Small intestine (tissue), 7 donors: ENCODE measurements at regions not wholly inside any gene's neighbourhood (a gene's known extent, or its start where the extent isn't known, plus 50 kb on each side); places are given as distances from the start of the nearest gene placed in this dataset.
"Not testable (repeated sequence)": the region's sequence is repeated elsewhere in the genome, so short reads cannot be mapped to it uniquely, and the experiment has no call there.

Source experiments
- DNase-seq, 2 donors: peaks; one replicate each; pipeline versions ENCODE4 v3.0.0 to v3.0.0-alpha.2; 2013
- FAIRE-seq: peaks from 2 replicates; lab custom pipeline; 2012; peaks lifted over from hg19 to GRCh38; lab: Jason Lieb, UNC
- H3K27ac ChIP-seq, 3 donors: one replicate each; pipeline ENCODE4 v1.5.1; 2013; ENCODE audit warnings: low read length in 2 of 3, mild to moderate bottlenecking in 2 of 3, control low read depth in 1 of 3, inconsistent platforms in 1 of 3, low read depth in 1 of 3, moderate library complexity in 1 of 3
- H3K27me3 ChIP-seq, 3 donors: one replicate each; pipeline ENCODE4 v1.6.1; 2013; ENCODE audit warnings: low read length in 3 of 3, inconsistent platforms in 1 of 3; ENCODE audit not compliant: control insufficient read depth in 3 of 3, insufficient read depth in 3 of 3
- H3K36me3 ChIP-seq, 3 donors: one replicate each; pipeline ENCODE4 v1.6.1; 2013; ENCODE audit warnings: low read length in 3 of 3, inconsistent platforms in 1 of 3, low read depth in 1 of 3, mild to moderate bottlenecking in 1 of 3, moderate library complexity in 1 of 3; ENCODE audit not compliant: control insufficient read depth in 3 of 3, insufficient read depth in 2 of 3
- H3K4me1 ChIP-seq, 3 donors: one replicate each; pipeline ENCODE4 v1.6.1; 2013; ENCODE audit warnings: low read length in 2 of 3, inconsistent platforms in 1 of 3, low read depth in 1 of 3, mild to moderate bottlenecking in 1 of 3, moderate library complexity in 1 of 3; ENCODE audit not compliant: control insufficient read depth in 3 of 3, insufficient read depth in 2 of 3
- H3K4me3 ChIP-seq, 3 donors: one replicate each; pipeline ENCODE4 v1.5.1; 2013; ENCODE audit warnings: low read length in 3 of 3, control low read depth in 1 of 3, inconsistent platforms in 1 of 3, low read depth in 1 of 3, mild to moderate bottlenecking in 1 of 3, moderate library complexity in 1 of 3
- H3K9me3 ChIP-seq, 2 donors: one replicate each; pipeline ENCODE4 v1.6.1; 2013; ENCODE audit warnings: low read depth in 1 of 2, low read length in 1 of 2; ENCODE audit not compliant: control insufficient read depth in 2 of 2, insufficient read depth in 1 of 2
- WGBS, 3 donors: extraction: QIAGEN DNeasy Blood & Tissue Kit; methylation state at CpG; one replicate each; pipeline ENCODE4 v1.1.7; 2013; 5-methylcytosine and 5-hydroxymethylcytosine counted together
- donor health status: healthy with polysubstance abuse.
- donor health status: control.
- donor health status: control.
- donor health status: Bipolar disorder and iron deficiency.
- donor health status: healthy.

- FAIRE-seq = no peak
- Histone ChIP-seq H3K9me3 (no peaks in the 10 kb centered on the region), H3K4me1 (no peaks in the 10 kb centered on the region), H3K36me3 (no peaks in the 10 kb centered on the region), H3K27me3 (no peaks in the 10 kb centered on the region), H3K4me3 (no peak overlapping the region), H3K27ac (no peak overlapping the region)
- DNase-seq = no peak
- 65 to 86% (median 75%) methylated on average over 1 of the region's 1 CpG for WGBS, 3 donors
These were observed 597.4 kb upstream of the HS3ST5 start for GRCh38 chr6:114940181-114940580.

- 58 to 65% (median 62%) methylated on average over 2 of the region's 2 CpGs for WGBS, 3 donors
- no peaks in the 10 kb centered on the region for H3K27me3 ChIP-seq
These were observed 596.8 kb upstream of the HS3ST5 start for GRCh38 chr6:114939630-114940029.

GRCh38 chr6:114936080-114936479 lies 593.3 kb upstream of the HS3ST5 start:
- no peaks in the 10 kb centered on the region for H3K4me1 ChIP-seq
- no peak overlapping the region for H3K4me3 ChIP-seq
- H3K9me3 ChIP-seq = no peaks in the 10 kb centered on the region
- FAIRE-seq (no peak), DNase-seq (no peak)
- no peaks in the 10 kb centered on the region for H3K27me3 ChIP-seq
- 86 to 90% (median 88%) methylated on average over 1 of the region's 1 CpG for WGBS, 3 donors
- H3K27ac ChIP-seq = no peak overlapping the region
- H3K36me3 ChIP-seq = no peaks in the 10 kb centered on the region

More at GRCh38 chr6:114939630-114940029, 596.8 kb upstream of the HS3ST5 start:
- H3K9me3 ChIP-seq = no peaks in the 10 kb centered on the region
- H3K4me3 ChIP-seq = no peak overlapping the region
- FAIRE-seq (no peak), DNase-seq (no peak)
- H3K4me1 ChIP-seq = no peaks in the 10 kb centered on the region
- no peak overlapping the region for H3K27ac ChIP-seq
- H3K36me3 ChIP-seq = no peaks in the 10 kb centered on the region

GRCh38 chr6:114934079-114934478 lies 591.3 kb upstream of the HS3ST5 start:
- Histone ChIP-seq H3K9me3 (no peaks in the 10 kb centered on the region), H3K4me3 (no peak overlapping the region), H3K27me3 (no peaks in the 10 kb centered on the region), H3K36me3 (no peaks in the 10 kb centered on the region), H3K4me1 (no peaks in the 10 kb centered on the region), H3K27ac (no peak overlapping the region)
- 80 to 89% (median 88%) methylated on average over 1 of the region's 1 CpG for whole genome bisulfite sequencing, 3 donors
- no peak for FAIRE-seq
- no peak for DNase-seq

GRCh38 chr6:114928731-114929130 lies 585.9 kb upstream of the HS3ST5 start:
- not testable (repeated sequence) for DNase-seq, H3K4me3 ChIP-seq, FAIRE-seq, H3K36me3 ChIP-seq, H3K27me3 ChIP-seq, H3K4me1 ChIP-seq, H3K27ac ChIP-seq, H3K9me3 ChIP-seq
- WGBS, 3 donors = 76 to 83% (median 79%) methylated on average over 8 of the region's 8 CpGs

- no peak overlapping the region for H3K4me3 ChIP-seq
- no peak overlapping the region for H3K27ac ChIP-seq
- no peaks in the 10 kb centered on the region for H3K27me3 ChIP-seq
- WGBS, 3 donors = 75 to 87% (median 83%) methylated on average over 2 of the region's 2 CpGs
- DNase-seq (no peak), FAIRE-seq (no peak)
- H3K9me3 ChIP-seq = no peaks in the 10 kb centered on the region
- H3K4me1 ChIP-seq = no peaks in the 10 kb centered on the region
- no peaks in the 10 kb centered on the region for H3K36me3 ChIP-seq
These were observed 563.3 kb upstream of the HS3ST5 start for GRCh38 chr6:114906096-114906495.

GRCh38 chr6:114897536-114897935 lies 554.7 kb upstream of the HS3ST5 start:
- H3K36me3 ChIP-seq = no peaks in the 10 kb centered on the region
- H3K4me1 ChIP-seq = no peaks in the 10 kb centered on the region
- FAIRE-seq (no peak), DNase-seq (no peak)
- H3K27me3 ChIP-seq = no peaks in the 10 kb centered on the region
- no peak overlapping the region for H3K27ac ChIP-seq
- H3K9me3 ChIP-seq = no peaks in the 10 kb centered on the region
- H3K4me3 ChIP-seq = no peak overlapping the region

GRCh38 chr6:114892211-114892610 lies 549.4 kb upstream of the HS3ST5 start:
- Histone ChIP-seq H3K9me3 (no peaks in the 10 kb centered on the region), H3K27me3 (no peaks in the 10 kb centered on the region), H3K27ac (no peak overlapping the region), H3K4me3 (no peak overlapping the region), H3K36me3 (no peaks in the 10 kb centered on the region), H3K4me1 (no peaks in the 10 kb centered on the region)
- no peak for DNase-seq
- FAIRE-seq = no peak

GRCh38 chr6:114888241-114888640 lies 545.4 kb upstream of the HS3ST5 start:
- Histone ChIP-seq H3K27ac (no peak overlapping the region), H3K4me1 (no peaks in the 10 kb centered on the region), H3K27me3 (no peaks in the 10 kb centered on the region), H3K4me3 (no peak overlapping the region), H3K36me3 (no peaks in the 10 kb centered on the region), H3K9me3 (no peaks in the 10 kb centered on the region)
- no peak for FAIRE-seq
- DNase-seq = no peak
